ENCODE measurements at regions not wholly inside any gene's neighbourhood (a gene's known extent, or its start where the extent isn't known, plus 50 kb on each side); places are given as distances from the start of the nearest gene placed in this dataset.

- Histone ChIP-seq H2AFZ (ENCODE audit: low read depth, low read length, severe bottlenecking) (no peak overlapping the region), H3K9me3 (ENCODE audit: insufficient read depth, low read length) (no peaks in the 10 kb centered on the region), H3K4me3 (ENCODE audit: insufficient read depth, low read length, poor library complexity, severe bottlenecking) (no peak overlapping the region), H4K20me1 (ENCODE audit: low read depth, low read length) (no peaks in the 10 kb centered on the region), H3F3A (ENCODE audit: insufficient read depth) (no peaks in the 10 kb centered on the region), H3K27me3 (ENCODE audit: low read length) (no peaks in the 10 kb centered on the region), H3K79me2 (ENCODE audit: insufficient read depth, low read length) (no peaks in the 10 kb centered on the region), H3K4me2 (ENCODE audit: low read depth, low read length, poor library complexity, severe bottlenecking) (no peak overlapping the region), H3K36me3 (ENCODE audit: low read length) (no peaks in the 10 kb centered on the region), H3K27ac (ENCODE audit: low read depth, low read length) (no peak overlapping the region), H3K9me2 (replicated peaks; ENCODE audit: insufficient read depth, low read length) (no peaks in the 10 kb centered on the region), H3K9ac (ENCODE audit: low read length) (no peak overlapping the region)
- no peak for TF ChIP-seq CTCF (IDR thresholded peaks at IDR 0.05; ENCODE audit: insufficient read depth, low read length, poor library complexity, severe bottlenecking)
- TF ChIP-seq EZH2phosphoT487 (conservative IDR thresholded peaks at IDR 0.05; ENCODE audit: low read length), result no peak
These were observed 169.9 kb downstream of the BCL11A start for GRCh38 chr2:60383401-60384143.

- Histone ChIP-seq H3F3A (ENCODE audit: insufficient read depth) (no peaks in the 10 kb centered on the region), H3K9me2 (replicated peaks; ENCODE audit: insufficient read depth, low read length) (no peaks in the 10 kb centered on the region), H4K20me1 (ENCODE audit: low read depth, low read length) (no peaks in the 10 kb centered on the region), H3K4me2 (ENCODE audit: low read depth, low read length, poor library complexity, severe bottlenecking) (no peak overlapping the region), H3K79me2 (ENCODE audit: insufficient read depth, low read length) (no peaks in the 10 kb centered on the region), H2AFZ (ENCODE audit: low read depth, low read length, severe bottlenecking) (no peak overlapping the region), H3K27ac (ENCODE audit: low read depth, low read length) (no peak overlapping the region), H3K27me3 (ENCODE audit: low read length) (no peaks in the 10 kb centered on the region), H3K36me3 (ENCODE audit: low read length) (no peaks in the 10 kb centered on the region), H3K9ac (ENCODE audit: low read length) (no peak overlapping the region), H3K9me3 (ENCODE audit: insufficient read depth, low read length) (no peaks in the 10 kb centered on the region), H3K4me3 (ENCODE audit: insufficient read depth, low read length, poor library complexity, severe bottlenecking) (no peak overlapping the region)
- TF ChIP-seq EZH2phosphoT487 (conservative IDR thresholded peaks at IDR 0.05; ENCODE audit: low read length) (no peak), CTCF (IDR thresholded peaks at IDR 0.05; ENCODE audit: insufficient read depth, low read length, poor library complexity, severe bottlenecking) (no peak)
These were observed 173.0 kb downstream of the BCL11A start for GRCh38 chr2:60380411-60380810.

- no peaks in the 10 kb centered on the region for H3K79me2 ChIP-seq (ENCODE audit: insufficient read depth, low read length)
- no peak overlapping the region for H3K4me2 ChIP-seq (ENCODE audit: low read depth, low read length, poor library complexity, severe bottlenecking)
- H3F3A ChIP-seq (ENCODE audit: insufficient read depth), result no peaks in the 10 kb centered on the region
- no peaks in the 10 kb centered on the region for H3K9me2 ChIP-seq (replicated peaks; ENCODE audit: insufficient read depth, low read length)
- no peak overlapping the region for H3K9ac ChIP-seq (ENCODE audit: low read length)
- no peaks in the 10 kb centered on the region for H4K20me1 ChIP-seq (ENCODE audit: low read depth, low read length)
- H3K36me3 ChIP-seq (ENCODE audit: low read length), result no peaks in the 10 kb centered on the region
- H3K4me3 ChIP-seq (ENCODE audit: insufficient read depth, low read length, poor library complexity, severe bottlenecking), result no peak overlapping the region
- H3K27ac ChIP-seq (ENCODE audit: low read depth, low read length), result no peak overlapping the region
- no peaks in the 10 kb centered on the region for H3K9me3 ChIP-seq (ENCODE audit: insufficient read depth, low read length)
- H3K27me3 ChIP-seq (ENCODE audit: low read length), result no peaks in the 10 kb centered on the region
- no peak overlapping the region for H2AFZ ChIP-seq (ENCODE audit: low read depth, low read length, severe bottlenecking)
- no peak for TF ChIP-seq EZH2phosphoT487 (conservative IDR thresholded peaks at IDR 0.05; ENCODE audit: low read length)
- no peak for TF ChIP-seq CTCF (IDR thresholded peaks at IDR 0.05; ENCODE audit: insufficient read depth, low read length, poor library complexity, severe bottlenecking)
These were observed 173.8 kb downstream of the BCL11A start for GRCh38 chr2:60379684-60380083.
